Type B pancreatic cell (in vitro differentiated cells): ENCODE measurements at regions not wholly inside any gene's neighbourhood (a gene's known extent, or its start where the extent isn't known, plus 50 kb on each side); places are given as distances from the start of the nearest gene placed in this dataset.
"Not testable (repeated sequence)": the region's sequence is repeated elsewhere in the genome, so short reads cannot be mapped to it uniquely, and the experiment has no call there.

Experiments used
- DNase-seq: peaks from one replicate; pipeline ENCODE4 v3.0.0; 2021; ENCODE audit warnings: mixed read lengths; ENCODE audit not compliant: unreplicated experiment; ENCODE audit errors: extremely low spot score
- H3K27ac Mint-ChIP-seq: 2 replicates; pipeline ENCODE4 v1.8.0; 2021; ENCODE audit warnings: mild to moderate bottlenecking, mixed read lengths
- H3K27me3 Mint-ChIP-seq: 2 replicates; pipeline ENCODE4 v1.8.0; 2021; ENCODE audit warnings: mixed read lengths
- H3K36me3 Mint-ChIP-seq: 2 replicates; pipeline ENCODE4 v1.8.0; 2021; ENCODE audit warnings: mixed read lengths
- H3K4me1 Mint-ChIP-seq: one replicate; pipeline ENCODE4 v1.8.0; 2021; ENCODE audit warnings: mixed read lengths; ENCODE audit not compliant: unreplicated experiment
- H3K4me3 Mint-ChIP-seq: 2 replicates; pipeline ENCODE4 v1.8.0; 2021; ENCODE audit warnings: mild to moderate bottlenecking, mixed read lengths
- H3K9me3 Mint-ChIP-seq: 2 replicates; pipeline ENCODE4 v1.8.0; 2021; ENCODE audit warnings: mixed read lengths
- TF ChIP-seq, protein P1 (sequence below): fragments of 200-600 bp; sonication (generic); conservative IDR thresholded peaks from 2 replicates; pipeline ENCODE4 v1.5.0; 2021; ENCODE audit warnings: antibody characterized with exemption, mild to moderate bottlenecking

DNA sequence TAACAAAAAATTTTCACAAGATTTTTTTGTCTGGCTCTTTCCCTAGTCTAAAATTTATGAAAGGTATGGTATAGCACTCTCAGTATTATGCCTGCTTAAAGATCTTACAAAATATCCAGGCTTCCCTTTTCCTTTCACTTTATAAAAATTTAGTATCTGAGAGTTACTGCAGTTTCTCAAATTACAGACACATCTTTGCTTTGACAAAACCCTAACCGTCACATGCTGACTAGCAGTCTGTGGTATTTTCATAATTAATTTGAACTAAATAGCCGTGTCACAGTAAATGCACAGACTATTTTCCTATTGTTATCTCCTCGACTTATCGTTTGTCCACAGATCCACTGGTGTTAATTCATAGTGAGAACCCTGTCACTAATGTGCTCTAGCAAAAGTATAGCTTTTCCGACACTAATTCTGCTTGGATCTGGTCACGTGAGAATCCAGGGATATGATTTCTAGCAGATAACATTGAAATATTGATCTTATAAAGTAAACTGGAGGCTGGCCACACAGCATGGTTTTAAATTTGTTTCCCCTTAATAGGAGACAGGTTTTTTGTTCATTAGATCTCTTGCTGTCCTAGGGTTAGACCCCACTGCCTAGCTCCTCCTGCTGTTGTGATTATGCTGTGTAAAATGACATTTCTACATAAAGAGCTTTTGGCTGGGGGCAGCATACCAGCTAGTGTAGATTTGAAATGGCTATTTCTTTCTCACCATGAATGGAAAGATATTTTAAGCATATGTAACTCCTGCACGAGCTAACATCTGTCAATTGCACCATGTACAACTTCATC is 340.6 kb upstream of the SASH1 start:
- Mint-ChIP-seq H3K9me3 (no peaks in the 10 kb centered on the region), H3K27me3 (no peaks in the 10 kb centered on the region), H3K27ac (no peak overlapping the region), H3K36me3 (peaks cover 6% of the 10 kb centered on the region), H3K4me1 (peaks cover 11% of the 10 kb centered on the region), H3K4me3 (peak overlapping the region; percentile 4)
- TF ChIP-seq, protein P1, sequence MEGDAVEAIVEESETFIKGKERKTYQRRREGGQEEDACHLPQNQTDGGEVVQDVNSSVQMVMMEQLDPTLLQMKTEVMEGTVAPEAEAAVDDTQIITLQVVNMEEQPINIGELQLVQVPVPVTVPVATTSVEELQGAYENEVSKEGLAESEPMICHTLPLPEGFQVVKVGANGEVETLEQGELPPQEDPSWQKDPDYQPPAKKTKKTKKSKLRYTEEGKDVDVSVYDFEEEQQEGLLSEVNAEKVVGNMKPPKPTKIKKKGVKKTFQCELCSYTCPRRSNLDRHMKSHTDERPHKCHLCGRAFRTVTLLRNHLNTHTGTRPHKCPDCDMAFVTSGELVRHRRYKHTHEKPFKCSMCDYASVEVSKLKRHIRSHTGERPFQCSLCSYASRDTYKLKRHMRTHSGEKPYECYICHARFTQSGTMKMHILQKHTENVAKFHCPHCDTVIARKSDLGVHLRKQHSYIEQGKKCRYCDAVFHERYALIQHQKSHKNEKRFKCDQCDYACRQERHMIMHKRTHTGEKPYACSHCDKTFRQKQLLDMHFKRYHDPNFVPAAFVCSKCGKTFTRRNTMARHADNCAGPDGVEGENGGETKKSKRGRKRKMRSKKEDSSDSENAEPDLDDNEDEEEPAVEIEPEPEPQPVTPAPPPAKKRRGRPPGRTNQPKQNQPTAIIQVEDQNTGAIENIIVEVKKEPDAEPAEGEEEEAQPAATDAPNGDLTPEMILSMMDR: no peak
- DNase-seq: no peak

DNA sequence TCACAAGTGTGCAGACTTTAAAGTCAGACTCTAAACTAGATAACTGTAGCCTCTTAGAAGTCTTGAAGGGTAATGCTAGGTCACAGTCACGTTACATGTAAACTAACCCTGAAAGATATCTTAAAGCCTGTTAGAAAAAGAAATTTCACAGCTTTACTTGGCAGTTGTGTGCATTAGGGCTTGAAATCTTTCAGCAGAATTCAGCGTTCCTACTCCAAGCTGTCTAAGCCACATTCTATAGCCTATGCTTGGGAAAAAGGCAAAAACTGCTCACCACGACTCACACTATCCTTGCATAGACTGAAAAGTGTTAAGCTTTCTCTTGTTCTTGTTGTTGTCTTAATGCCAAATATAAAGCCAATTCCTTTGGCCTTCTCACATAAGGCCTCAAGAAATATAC is 338.0 kb upstream of the SASH1 start:
- Mint-ChIP-seq H3K36me3 (no peaks in the 10 kb centered on the region), H3K27me3 (no peaks in the 10 kb centered on the region), H3K9me3 (no peaks in the 10 kb centered on the region), H3K4me1 (peaks cover 11% of the 10 kb centered on the region), H3K27ac (no peak overlapping the region), H3K4me3 (no peak overlapping the region)
- TF ChIP-seq, protein P1: no peak
- DNase-seq: no peak

DNA sequence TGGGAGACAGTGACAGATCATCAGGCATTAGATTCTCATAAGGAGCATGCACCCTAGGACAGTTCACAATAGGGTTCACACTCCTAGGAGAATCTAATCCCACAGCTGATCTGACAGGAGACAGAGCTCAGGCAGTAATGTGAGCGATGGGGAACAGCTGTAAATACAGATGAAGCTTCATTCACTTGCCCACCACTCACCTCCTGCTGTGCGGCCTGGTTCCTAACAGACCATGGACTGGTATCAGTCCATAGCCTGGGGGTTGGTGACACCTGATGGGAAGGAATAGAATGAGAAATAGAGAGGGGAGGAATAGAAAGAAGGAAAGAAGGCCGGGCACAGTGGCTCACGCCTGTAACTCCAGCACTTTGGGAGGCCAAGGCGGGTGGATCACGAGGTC is 336.8 kb upstream of the SASH1 start:
- Mint-ChIP-seq H3K4me1 (peaks cover 11% of the 10 kb centered on the region), H3K36me3 (no peaks in the 10 kb centered on the region), H3K4me3 (no peak overlapping the region), H3K27me3 (no peaks in the 10 kb centered on the region), H3K9me3 (peaks cover 5% of the 10 kb centered on the region), H3K27ac (no peak overlapping the region)
- DNase-seq: no peak
- TF ChIP-seq, protein P1: no peak

DNA sequence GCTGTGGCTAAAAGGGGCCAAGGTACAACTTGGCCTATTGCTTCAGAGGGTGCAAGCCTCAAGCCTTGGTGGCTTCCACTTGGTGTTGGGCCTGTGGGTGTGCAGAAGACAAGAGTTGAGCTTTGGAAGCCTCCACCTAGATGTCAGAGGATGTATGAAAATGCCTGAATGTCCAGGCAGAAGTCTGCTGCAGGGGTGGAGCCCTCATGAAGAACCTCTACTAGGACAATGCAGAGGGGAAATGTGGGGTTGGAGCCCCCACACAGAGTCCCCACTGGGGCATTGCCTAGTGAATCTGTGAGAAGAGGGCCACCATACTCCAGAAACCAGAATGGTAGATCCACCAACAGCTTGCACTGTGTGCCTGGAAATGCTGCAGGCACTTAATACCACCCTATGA is 332.1 kb upstream of the SASH1 start:
- H3K9me3 Mint-ChIP-seq: peaks cover 13% of the 10 kb centered on the region
- H3K4me3 Mint-ChIP-seq, H3K27me3 Mint-ChIP-seq, DNase-seq, H3K4me1 Mint-ChIP-seq, H3K27ac Mint-ChIP-seq, H3K36me3 Mint-ChIP-seq: not testable (repeated sequence)

DNA sequence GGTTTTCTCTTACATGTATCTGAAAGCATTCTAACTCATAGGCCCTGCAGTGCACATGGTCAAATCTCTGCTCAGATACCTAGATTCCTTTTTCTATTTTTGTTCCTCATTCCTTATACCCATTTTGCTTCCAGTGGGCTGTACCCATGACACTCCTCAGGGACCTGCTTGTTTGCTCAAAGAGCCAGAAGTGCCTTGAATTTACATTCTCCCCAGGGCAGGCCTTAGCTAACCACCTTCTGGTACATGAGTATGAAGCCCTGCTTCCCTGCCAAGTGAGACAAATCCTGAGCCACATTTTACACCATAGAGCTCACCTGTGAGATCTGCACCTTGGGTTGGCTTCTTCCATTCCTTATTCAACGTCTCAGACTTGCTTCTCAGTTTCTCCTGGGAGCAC is 326.6 kb upstream of the SASH1 start:
- no peaks in the 10 kb centered on the region for H3K4me1 Mint-ChIP-seq
- peaks cover 13% of the 10 kb centered on the region for H3K36me3 Mint-ChIP-seq
- TF ChIP-seq, protein P1: no peak
- no peak overlapping the region for H3K4me3 Mint-ChIP-seq
- no peak for DNase-seq
- H3K27me3 Mint-ChIP-seq: no peaks in the 10 kb centered on the region
- H3K27ac Mint-ChIP-seq: no peak overlapping the region
- H3K9me3 Mint-ChIP-seq: peaks cover 8% of the 10 kb centered on the region

DNA sequence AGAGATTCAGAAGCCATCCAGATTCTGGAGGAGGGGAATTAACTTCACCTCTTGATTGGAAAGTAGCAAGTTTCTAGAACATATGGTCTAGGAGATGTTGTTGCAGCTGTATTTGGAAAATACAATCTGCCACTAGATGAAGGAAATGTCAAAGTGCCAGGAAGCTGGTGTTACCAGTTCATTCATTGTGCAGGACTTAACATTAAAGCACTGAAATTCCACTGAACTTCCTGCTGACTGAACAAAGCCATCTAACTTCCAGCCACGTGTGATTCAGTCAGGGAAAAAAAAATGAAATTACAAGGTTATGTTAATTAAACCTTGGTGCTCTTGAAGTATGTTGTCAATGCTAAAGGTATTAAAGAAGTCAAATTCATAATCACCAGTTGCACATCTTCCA is 321.5 kb upstream of the SASH1 start:
- TF ChIP-seq, protein P1: no peak
- H3K9me3 Mint-ChIP-seq: peaks cover 10% of the 10 kb centered on the region
- H3K27me3 Mint-ChIP-seq: no peaks in the 10 kb centered on the region
- H3K27ac Mint-ChIP-seq: no peak overlapping the region
- H3K36me3 Mint-ChIP-seq: peaks cover 8% of the 10 kb centered on the region
- H3K4me3 Mint-ChIP-seq: no peak overlapping the region
- DNase-seq: no peak
- no peaks in the 10 kb centered on the region for H3K4me1 Mint-ChIP-seq
